OCI-LY7 (cell line): ENCODE measurements at regions not wholly inside any gene's neighbourhood (a gene's known extent, or its start where the extent isn't known, plus 50 kb on each side); places are given as distances from the start of the nearest gene placed in this dataset.

Experiments
- BruUV-seq: library from RNA; stranded (reverse); fragments of 400-500 nt; replicated peaks from 2 replicates; lab custom pipeline; 2021; lab: Mats Ljungman, UMichigan
- CTCF ChIA-PET: fragments of 300-600 bp; sonication (Branson Sonifier 250); formaldehyde crosslinking; loops from one replicate; lab custom pipeline; 2022; ENCODE audit warnings: antibody characterized with exemption; ENCODE audit not compliant: unreplicated experiment; lab: Charles Lee
- POLR2A ChIA-PET: fragments of 300-600 bp; sonication (Branson Sonifier 250); formaldehyde crosslinking; loops from one replicate; lab custom pipeline; 2022; ENCODE audit warnings: antibody characterized with exemption; lab: Charles Lee
- DNase-seq: peaks from one replicate; pipeline ENCODE4 v3.0.0-alpha.2; 2015; ENCODE audit warnings: low spot score
- H2AFZ ChIP-seq: fragments of 200-600 bp; sonication (generic), shearing (Covaris generic); 2 replicates; pipeline ENCODE4 v1.6.1; 2014; ENCODE audit warnings: mild to moderate bottlenecking, antibody characterized with exemption, low read length, moderate library complexity
- H3K27ac ChIP-seq: fragments of 200-600 bp; sonication (generic); 2 replicates; pipeline ENCODE4 v1.5.1; 2014; ENCODE audit warnings: mixed run types, low read depth, mild to moderate bottlenecking, moderate library complexity, low read length, inconsistent platforms; ENCODE audit not compliant: poor library complexity, severe bottlenecking
- H3K36me3 ChIP-seq: fragments of 200-600 bp; sonication (generic); 2 replicates; pipeline ENCODE4 v1.6.1; 2014; ENCODE audit warnings: mild to moderate bottlenecking, antibody characterized with exemption, low read length, moderate library complexity, mixed read lengths; ENCODE audit not compliant: insufficient read depth
- H3K4me1 ChIP-seq: fragments of 200-600 bp; sonication (generic); 2 replicates; pipeline ENCODE4 v1.5.1; 2014; ENCODE audit warnings: mild to moderate bottlenecking, low read length; ENCODE audit not compliant: insufficient read depth, poor library complexity, severe bottlenecking
- H3K4me2 ChIP-seq: fragments of 200-600 bp; sonication (generic); 2 replicates; pipeline ENCODE4 v1.6.1; 2014; ENCODE audit warnings: mild to moderate bottlenecking, low read length
- H3K4me3 ChIP-seq: fragments of 200-600 bp; sonication (generic); 2 replicates; pipeline ENCODE4 v1.5.1; 2014; ENCODE audit warnings: mild to moderate bottlenecking, low read depth, low read length; ENCODE audit not compliant: poor library complexity, severe bottlenecking
- H3K79me2 ChIP-seq: fragments of 200-600 bp; sonication (generic); 2 replicates; pipeline ENCODE4 v1.6.1; 2016; ENCODE audit warnings: low read depth, mild to moderate bottlenecking, low read length, moderate library complexity, mixed read lengths; ENCODE audit not compliant: insufficient read depth
- H3K9me2 ChIP-seq: fragments of 200-600 bp; sonication (generic); 2 replicates; pipeline ENCODE4 v1.6.1; 2016; ENCODE audit warnings: mild to moderate bottlenecking, low read length, mixed read lengths; ENCODE audit not compliant: insufficient read depth
- H3K9me3 ChIP-seq: fragments of 200-600 bp; sonication (generic); 2 replicates; pipeline ENCODE4 v1.6.1; 2014; ENCODE audit warnings: mild to moderate bottlenecking, mixed run types, low read length, mixed read lengths
- H4K20me1 ChIP-seq: fragments of 200-600 bp; sonication (generic); 2 replicates; pipeline ENCODE4 v1.6.1; 2014; ENCODE audit warnings: mild to moderate bottlenecking, antibody characterized with exemption, low read length, moderate library complexity, mixed read lengths; ENCODE audit not compliant: insufficient read depth
- CTCF ChIP-seq: fragments of 200-600 bp; sonication (generic); conservative IDR thresholded peaks from 2 replicates; pipeline ENCODE4 v1.5.1; 2014; ENCODE audit warnings: mild to moderate bottlenecking, antibody characterized with exemption, low read length, moderate library complexity, mixed read lengths
- EZH2phosphoT487 ChIP-seq: fragments of 200-600 bp; sonication (generic); IDR thresholded peaks from 2 replicates; pipeline ENCODE4 v1.6.1; 2018; ENCODE audit warnings: low read depth, borderline replicate concordance, mild to moderate bottlenecking, mixed run types, antibody characterized with exemption, low read length, moderate library complexity, mixed read lengths
- intact Hi-C: fragments of 100-400 bp; cut with micrococcal nuclease; formaldehyde crosslinking; loops from one replicate; pipeline ENCODE4 v1.10.0; 2022; ENCODE audit not compliant: unreplicated experiment

- intact Hi-C loops, result loop anchor here (10.0 kb wide), 1 partner anchor 836 kb away; the partner anchor contains the start of gene FOXC1
- POLR2A ChIA-PET, result no interaction called here
- no TSS peak for BruUV-seq
Observed at GRCh38 chr6:2440516-2440915, 195.1 kb upstream of the GMDS start.

GRCh38 chr6:2439632-2440031 is 194.2 kb upstream of the GMDS start:
- DNase-seq, result no peak
- no peak for TF ChIP-seq CTCF
- no peak for TF ChIP-seq EZH2phosphoT487
- POLR2A ChIA-PET, result no interaction called here
- H3K4me1 ChIP-seq, result no peaks in the 10 kb centered on the region
- no peak overlapping the region for H3K4me2 ChIP-seq
- H4K20me1 ChIP-seq, result no peaks in the 10 kb centered on the region
- no peak overlapping the region for H2AFZ ChIP-seq
- no peaks in the 10 kb centered on the region for H3K9me3 ChIP-seq
- no peak overlapping the region for H3K27ac ChIP-seq
- no peaks in the 10 kb centered on the region for H3K36me3 ChIP-seq
- CTCF ChIA-PET, result no interaction called here
- no TSS peak for BruUV-seq
- H3K4me3 ChIP-seq, result no peak overlapping the region
- H3K9me2 ChIP-seq, result no peaks in the 10 kb centered on the region
- H3K79me2 ChIP-seq, result no peaks in the 10 kb centered on the region
- intact Hi-C loops, result loop anchor here (10.0 kb wide), 1 partner anchor 835 kb away; the partner anchor contains the start of gene FOXC1

More at GRCh38 chr6:2440516-2440915, 195.1 kb upstream of the GMDS start:
- H3K79me2 ChIP-seq, result no peaks in the 10 kb centered on the region
- H3K4me2 ChIP-seq, result no peak overlapping the region
- H4K20me1 ChIP-seq, result no peaks in the 10 kb centered on the region
- CTCF ChIA-PET, result no interaction called here
- TF ChIP-seq CTCF, result no peak
- no peak for TF ChIP-seq EZH2phosphoT487
- no peak overlapping the region for H3K4me3 ChIP-seq
- no peaks in the 10 kb centered on the region for H3K9me2 ChIP-seq
- H3K9me3 ChIP-seq, result no peaks in the 10 kb centered on the region
- H3K4me1 ChIP-seq, result no peaks in the 10 kb centered on the region
- H3K36me3 ChIP-seq, result no peaks in the 10 kb centered on the region
- no peak overlapping the region for H2AFZ ChIP-seq
- no peak for DNase-seq
- no peak overlapping the region for H3K27ac ChIP-seq

GRCh38 chr6:2439082-2439481 is 193.7 kb upstream of the GMDS start:
- no peaks in the 10 kb centered on the region for H4K20me1 ChIP-seq
- BruUV-seq, result no TSS peak
- no peaks in the 10 kb centered on the region for H3K36me3 ChIP-seq
- no peak overlapping the region for H3K4me3 ChIP-seq
- no peak overlapping the region for H3K4me2 ChIP-seq
- ChIA-PET CTCF (no interaction called here), POLR2A (no interaction called here)
- intact Hi-C loops, result no loop called here
- no peaks in the 10 kb centered on the region for H3K4me1 ChIP-seq
- no peak overlapping the region for H3K27ac ChIP-seq
- no peak for DNase-seq
- H3K79me2 ChIP-seq, result no peaks in the 10 kb centered on the region
- no peak overlapping the region for H2AFZ ChIP-seq
- no peaks in the 10 kb centered on the region for H3K9me2 ChIP-seq
- H3K9me3 ChIP-seq, result no peaks in the 10 kb centered on the region
- no peak for TF ChIP-seq CTCF
- TF ChIP-seq EZH2phosphoT487, result no peak
